Ovary (tissue), 3 donors: ENCODE measurements at regions not wholly inside any gene's neighbourhood (a gene's known extent, or its start where the extent isn't known, plus 50 kb on each side); places are given as distances from the start of the nearest gene placed in this dataset.

Source experiments
- EP300 ChIP-seq: sonication (generic); formaldehyde crosslinking; IDR thresholded peaks from one replicate; pipeline ENCODE4 v1.6.1; 2017; ENCODE audit warnings: antibody characterized with exemption
- POLR2A ChIP-seq: fragments of 450-650 bp; IDR thresholded peaks from one replicate; pipeline ENCODE4 v1.6.1; 2017; ENCODE audit warnings: antibody characterized with exemption, mild to moderate bottlenecking, moderate library complexity
- TF ChIP-seq, protein P1 (sequence below), 3 donors: fragments of 450-650 bp in 2 of 3; fragments of 200-600 bp in 1 of 3; IDR thresholded peaks; one replicate each; pipeline versions ENCODE4 v1.5.1 to v1.8.0; 2016 to 2022; ENCODE audit warnings: antibody characterized with exemption in 3 of 3, mild to moderate bottlenecking in 1 of 3
- donor health status: DM: no; HTN: no; CAD: no.

DNA sequence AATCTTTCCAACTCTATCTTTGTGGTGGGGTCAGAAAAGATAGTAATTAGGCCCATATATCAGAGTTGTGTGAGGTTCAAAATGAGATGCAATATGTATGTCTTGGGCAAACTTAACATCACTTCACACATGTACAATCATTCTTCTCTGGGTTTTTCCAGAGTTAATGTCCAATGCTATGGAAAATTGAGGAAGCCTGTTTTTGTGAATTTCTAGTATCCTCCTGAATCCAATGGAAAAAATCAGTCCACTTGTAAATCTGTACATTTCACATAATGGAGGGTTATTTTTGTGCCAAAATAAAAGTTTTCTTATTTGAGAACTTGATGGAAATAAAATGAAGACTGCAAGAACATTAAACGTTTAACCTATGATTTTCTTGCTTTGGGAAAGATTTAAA, 155.6 kb upstream of the SEMA6A start:
- TF ChIP-seq, protein P1, sequence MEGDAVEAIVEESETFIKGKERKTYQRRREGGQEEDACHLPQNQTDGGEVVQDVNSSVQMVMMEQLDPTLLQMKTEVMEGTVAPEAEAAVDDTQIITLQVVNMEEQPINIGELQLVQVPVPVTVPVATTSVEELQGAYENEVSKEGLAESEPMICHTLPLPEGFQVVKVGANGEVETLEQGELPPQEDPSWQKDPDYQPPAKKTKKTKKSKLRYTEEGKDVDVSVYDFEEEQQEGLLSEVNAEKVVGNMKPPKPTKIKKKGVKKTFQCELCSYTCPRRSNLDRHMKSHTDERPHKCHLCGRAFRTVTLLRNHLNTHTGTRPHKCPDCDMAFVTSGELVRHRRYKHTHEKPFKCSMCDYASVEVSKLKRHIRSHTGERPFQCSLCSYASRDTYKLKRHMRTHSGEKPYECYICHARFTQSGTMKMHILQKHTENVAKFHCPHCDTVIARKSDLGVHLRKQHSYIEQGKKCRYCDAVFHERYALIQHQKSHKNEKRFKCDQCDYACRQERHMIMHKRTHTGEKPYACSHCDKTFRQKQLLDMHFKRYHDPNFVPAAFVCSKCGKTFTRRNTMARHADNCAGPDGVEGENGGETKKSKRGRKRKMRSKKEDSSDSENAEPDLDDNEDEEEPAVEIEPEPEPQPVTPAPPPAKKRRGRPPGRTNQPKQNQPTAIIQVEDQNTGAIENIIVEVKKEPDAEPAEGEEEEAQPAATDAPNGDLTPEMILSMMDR (IDR thresholded peaks at IDR 0.05): no peak
- TF ChIP-seq EP300 (no peak), POLR2A (no peak)
